Gastroesophageal sphincter (tissue), 4 donors: ENCODE measurements at regions not wholly inside any gene's neighbourhood (a gene's known extent, or its start where the extent isn't known, plus 50 kb on each side); places are given as distances from the start of the nearest gene placed in this dataset.

Experiments
- ATAC-seq: fragments of 150-250 bp; one replicate; pipeline ENCODE4 v1.9.1; 2016; ENCODE audit warnings: mild to moderate bottlenecking, moderate library complexity
- H3K27ac ChIP-seq, 4 donors: fragments of 200-600 bp; sonication (generic) in 3 of 4; 1 replicate in 3 of 4; 2 replicates in 1 of 4; pipeline ENCODE4 v1.5.1; 2016 to 2019
- H3K27me3 ChIP-seq: fragments of 200-600 bp; sonication (generic); one replicate; pipeline ENCODE4 v1.5.1; 2019
- H3K36me3 ChIP-seq, 2 donors: fragments of 200-600 bp; sonication (generic); one replicate each; pipeline ENCODE4 v1.5.1; 2019; ENCODE audit warnings: control low read depth in 1 of 2
- H3K4me1 ChIP-seq, 3 donors: fragments of 200-600 bp; sonication (generic); 1 replicate in 2 of 3; 2 replicates in 1 of 3; pipeline ENCODE4 v1.5.1; 2016 to 2019; ENCODE audit warnings: control low read depth in 2 of 3
- H3K4me3 ChIP-seq, 2 donors: fragments of 200-600 bp; sonication (generic); one replicate each; pipeline ENCODE4 v1.5.1; 2019; ENCODE audit warnings: mild to moderate bottlenecking in 1 of 2, moderate library complexity in 1 of 2
- H3K9me3 ChIP-seq, 3 donors: fragments of 200-600 bp; sonication (generic); one replicate each; pipeline ENCODE4 v1.5.1; 2017 to 2019; ENCODE audit warnings: control low read depth in 2 of 3
- EP300 ChIP-seq: sonication (generic); formaldehyde crosslinking; IDR thresholded peaks from one replicate; pipeline ENCODE4 v1.6.1; 2017; ENCODE audit warnings: antibody characterized with exemption, mild to moderate bottlenecking
- POLR2A ChIP-seq, 2 donors: fragments of 450-650 bp; IDR thresholded peaks; one replicate each; pipeline ENCODE4 v1.6.1; 2017; ENCODE audit warnings: antibody characterized with exemption in 2 of 2, mild to moderate bottlenecking in 2 of 2, moderate library complexity in 1 of 2
- POLR2AphosphoS5 ChIP-seq: sonication (generic); formaldehyde crosslinking; IDR thresholded peaks from one replicate; pipeline ENCODE4 v1.6.1; 2017; ENCODE audit warnings: antibody characterized with exemption
- WGBS, 2 donors: methylation state at CpG; one replicate each; pipeline ENCODE4 v1.1.5; 2018; ENCODE audit warnings: low coverage in 1 of 2; 5-methylcytosine and 5-hydroxymethylcytosine counted together
- TF ChIP-seq, protein P1 (sequence below), 4 experiments: fragments of 200-600 bp in 2 of 4; fragments of 450-650 bp in 2 of 4; sonication (generic) in 1 of 4; IDR thresholded peaks; one replicate each; pipeline ENCODE4 v1.5.1; 2017 to 2019; ENCODE audit warnings: antibody characterized with exemption in 4 of 4, mild to moderate bottlenecking in 2 of 4, moderate library complexity in 2 of 4

DNA sequence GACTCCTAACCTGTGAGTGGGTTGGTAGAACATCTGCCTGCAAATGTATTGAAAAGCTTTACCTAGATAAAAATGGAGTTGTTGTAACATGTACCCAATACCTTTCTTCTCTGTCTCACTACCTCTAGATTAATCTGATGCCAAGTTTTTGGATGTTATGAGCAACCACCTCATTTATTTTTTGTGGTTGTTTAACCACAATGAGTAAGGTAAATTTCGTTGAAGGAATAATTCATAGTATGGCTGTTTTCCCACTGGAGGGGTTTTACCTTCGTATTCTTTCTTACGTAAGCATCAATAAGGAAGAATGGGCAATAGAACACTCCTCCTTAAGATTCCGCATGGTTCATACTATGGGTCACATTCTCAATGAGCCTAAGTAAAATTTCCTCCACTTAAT, 165.4 kb downstream of the CDH26 start:
- H3K4me1 ChIP-seq, result no peaks in the 10 kb centered on the region
- 76 to 87% methylated on average over 4 of the region's 4 CpGs for WGBS, 2 donors
- TF ChIP-seq EP300 (no peak), POLR2AphosphoS5 (no peak), POLR2A (IDR thresholded peaks at IDR 0.05) (no peak)
- TF ChIP-seq, protein P1, sequence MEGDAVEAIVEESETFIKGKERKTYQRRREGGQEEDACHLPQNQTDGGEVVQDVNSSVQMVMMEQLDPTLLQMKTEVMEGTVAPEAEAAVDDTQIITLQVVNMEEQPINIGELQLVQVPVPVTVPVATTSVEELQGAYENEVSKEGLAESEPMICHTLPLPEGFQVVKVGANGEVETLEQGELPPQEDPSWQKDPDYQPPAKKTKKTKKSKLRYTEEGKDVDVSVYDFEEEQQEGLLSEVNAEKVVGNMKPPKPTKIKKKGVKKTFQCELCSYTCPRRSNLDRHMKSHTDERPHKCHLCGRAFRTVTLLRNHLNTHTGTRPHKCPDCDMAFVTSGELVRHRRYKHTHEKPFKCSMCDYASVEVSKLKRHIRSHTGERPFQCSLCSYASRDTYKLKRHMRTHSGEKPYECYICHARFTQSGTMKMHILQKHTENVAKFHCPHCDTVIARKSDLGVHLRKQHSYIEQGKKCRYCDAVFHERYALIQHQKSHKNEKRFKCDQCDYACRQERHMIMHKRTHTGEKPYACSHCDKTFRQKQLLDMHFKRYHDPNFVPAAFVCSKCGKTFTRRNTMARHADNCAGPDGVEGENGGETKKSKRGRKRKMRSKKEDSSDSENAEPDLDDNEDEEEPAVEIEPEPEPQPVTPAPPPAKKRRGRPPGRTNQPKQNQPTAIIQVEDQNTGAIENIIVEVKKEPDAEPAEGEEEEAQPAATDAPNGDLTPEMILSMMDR (IDR thresholded peaks at IDR 0.05), result no peak

DNA sequence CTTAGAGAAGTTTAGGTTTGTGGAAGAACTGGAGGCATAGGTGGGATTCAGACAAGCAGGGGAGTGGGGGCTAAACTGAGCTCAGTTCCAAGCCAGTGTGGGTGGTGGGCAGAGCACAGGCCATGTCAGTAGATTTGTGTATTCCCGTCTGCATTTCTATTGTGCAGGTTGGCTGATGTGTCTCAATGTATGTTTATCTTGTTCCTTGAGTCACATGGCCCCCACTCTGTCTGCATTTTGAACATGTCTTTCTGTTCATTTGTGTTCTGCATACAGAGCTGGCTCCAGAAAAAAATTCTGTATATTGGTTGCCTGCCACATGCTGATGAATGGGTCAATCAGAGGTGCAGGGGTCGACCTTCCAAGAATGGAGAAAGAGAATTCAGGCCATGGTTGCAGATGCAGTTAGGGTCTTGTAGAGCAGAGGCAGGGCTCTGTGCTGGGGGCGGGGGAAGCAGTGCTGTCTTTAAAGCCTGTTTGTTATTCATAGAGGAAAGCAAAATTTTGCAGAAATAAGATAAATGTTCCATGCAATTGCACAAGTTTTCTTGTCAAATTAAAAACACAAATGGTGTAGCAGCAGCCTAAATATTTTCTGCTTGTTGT, 166.7 kb downstream of the CDH26 start:
- H3K36me3 ChIP-seq, result no peaks in the 10 kb centered on the region
- H3K4me1 ChIP-seq, result no peaks in the 10 kb centered on the region
- TF ChIP-seq POLR2A (IDR thresholded peaks at IDR 0.05) (no peak), EP300 (no peak), POLR2AphosphoS5 (no peak)
- TF ChIP-seq, protein P1 (IDR thresholded peaks at IDR 0.05), result no peak
- 46 to 71% methylated on average over 1 to 3 of the region's 3 CpGs for WGBS, 2 donors
- no peak overlapping the region for H3K4me3 ChIP-seq
- H3K27me3 ChIP-seq, result peaks cover 51% of the 10 kb centered on the region
- no peak overlapping the region for H3K27ac ChIP-seq
- no peaks in the 10 kb centered on the region for H3K9me3 ChIP-seq
- ATAC-seq, result no peak

More for the DNA sequence above, 165.4 kb downstream of the CDH26 start:
- no peak overlapping the region for H3K4me3 ChIP-seq
- H3K27ac ChIP-seq, result no peak overlapping the region
- no peak for ATAC-seq
- H3K36me3 ChIP-seq, result no peaks in the 10 kb centered on the region
- H3K9me3 ChIP-seq, result no peaks in the 10 kb centered on the region
- peaks cover 52% of the 10 kb centered on the region for H3K27me3 ChIP-seq

DNA sequence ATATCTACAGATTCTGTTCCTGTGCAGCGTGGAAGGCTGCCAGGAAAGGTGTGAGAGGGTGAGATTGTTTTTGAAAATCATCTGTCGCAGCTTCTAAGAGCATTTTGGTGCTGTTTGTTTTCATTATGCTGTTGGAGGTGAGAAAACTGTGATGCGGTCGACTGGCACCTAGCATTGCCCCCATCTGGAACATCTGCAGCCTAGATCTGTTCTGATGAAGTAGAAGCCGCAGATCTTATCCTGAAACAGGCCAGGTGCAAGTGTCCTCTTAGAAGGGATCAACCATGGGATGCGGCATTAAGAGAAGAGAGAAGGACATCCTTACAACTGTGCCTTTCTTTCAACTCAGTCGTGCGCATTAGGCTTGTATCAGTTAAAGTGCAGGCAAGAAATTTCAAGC, 167.3 kb downstream of the CDH26 start:
- peaks cover 51% of the 10 kb centered on the region for H3K27me3 ChIP-seq
- H3K27ac ChIP-seq, result no peak overlapping the region
- H3K4me3 ChIP-seq, result no peak overlapping the region
- no peaks in the 10 kb centered on the region for H3K4me1 ChIP-seq
- H3K36me3 ChIP-seq, result no peaks in the 10 kb centered on the region
- 69 to 75% methylated on average over 5 to 8 of the region's 8 CpGs for WGBS, 2 donors
- ATAC-seq, result no peak
- no peaks in the 10 kb centered on the region for H3K9me3 ChIP-seq
- TF ChIP-seq, protein P1 (IDR thresholded peaks at IDR 0.05), result no peak
- no peak for TF ChIP-seq POLR2AphosphoS5
- no peak for TF ChIP-seq POLR2A (IDR thresholded peaks at IDR 0.05)
- no peak for TF ChIP-seq EP300

DNA sequence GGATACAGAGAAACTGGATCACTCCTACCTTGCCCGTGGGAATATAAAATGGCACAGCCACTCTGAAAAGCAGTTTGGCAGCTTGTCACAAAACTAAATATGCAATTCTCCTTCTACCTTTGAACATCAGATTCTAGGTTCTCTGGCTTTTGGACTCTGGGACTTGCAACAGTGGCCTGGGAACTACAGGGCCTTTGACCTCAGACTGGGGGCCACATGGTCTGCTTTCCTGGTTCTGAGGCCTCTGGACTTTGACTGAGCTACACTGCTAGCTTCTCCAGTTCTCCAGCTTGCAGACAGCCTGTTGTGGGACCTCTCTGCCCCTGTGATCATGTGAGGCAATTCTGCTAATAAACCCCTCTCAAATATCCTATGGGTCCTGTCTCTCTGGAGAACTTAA, 168.8 kb downstream of the CDH26 start:
- no peak overlapping the region for H3K4me3 ChIP-seq
- TF ChIP-seq, protein P1 (IDR thresholded peaks at IDR 0.05), result no peak
- no peaks in the 10 kb centered on the region for H3K36me3 ChIP-seq
- H3K4me1 ChIP-seq, result no peaks in the 10 kb centered on the region
- H3K27me3 ChIP-seq, result peaks cover 40% of the 10 kb centered on the region
- ATAC-seq, result no peak
- no peaks in the 10 kb centered on the region for H3K9me3 ChIP-seq
- no peak overlapping the region for H3K27ac ChIP-seq
- WGBS, 2 donors, result 100% methylated on average over 1 of the region's 1 CpG; no CpG with 5 or more reads in 1 of the 2 donors

DNA sequence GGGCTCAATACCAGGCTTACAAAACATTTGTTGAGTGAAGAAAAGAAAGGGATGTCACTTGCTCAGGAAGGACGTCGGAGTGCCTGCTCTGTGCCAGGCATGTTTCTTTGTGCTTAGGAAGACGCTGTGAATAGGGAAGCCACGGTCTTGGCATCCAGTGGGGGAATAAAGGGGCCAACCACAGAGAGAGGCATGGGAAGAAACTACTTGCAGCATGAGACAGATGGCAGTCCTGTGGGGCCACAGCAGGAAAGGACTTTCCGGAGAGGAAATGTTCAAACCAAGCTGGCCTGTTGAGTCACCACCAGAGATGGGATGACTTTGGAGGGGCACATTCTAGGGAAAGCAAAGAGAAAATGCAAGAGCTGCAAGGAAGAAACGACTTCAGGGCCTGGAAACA, 173.2 kb downstream of the CDH26 start:
- H3K36me3 ChIP-seq, result no peaks in the 10 kb centered on the region
- no peaks in the 10 kb centered on the region for H3K4me1 ChIP-seq
- H3K9me3 ChIP-seq, result no peaks in the 10 kb centered on the region
- peak; percentile 19 for ATAC-seq
- no peak overlapping the region for H3K27ac ChIP-seq
- 59 to 66% methylated on average over 6 of the region's 6 CpGs for WGBS, 2 donors
- H3K4me3 ChIP-seq, result no peak overlapping the region
- peaks cover 26% of the 10 kb centered on the region for H3K27me3 ChIP-seq
- no peak for TF ChIP-seq EP300
- no peak for TF ChIP-seq POLR2AphosphoS5
- TF ChIP-seq, protein P1 (IDR thresholded peaks at IDR 0.05), result no peak
- no peak for TF ChIP-seq POLR2A (IDR thresholded peaks at IDR 0.05)
